Osteocyte (in vitro differentiated cells): ENCODE measurements at regions not wholly inside any gene's neighbourhood (a gene's known extent, or its start where the extent isn't known, plus 50 kb on each side); places are given as distances from the start of the nearest gene placed in this dataset.
"Not testable (repeated sequence)": the region's sequence is repeated elsewhere in the genome, so short reads cannot be mapped to it uniquely, and the experiment has no call there.

Experiments used
- DNase-seq: peaks from one replicate; pipeline ENCODE4 v3.0.0; 2021; ENCODE audit warnings: mixed read lengths; ENCODE audit not compliant: unreplicated experiment; ENCODE audit errors: extremely low spot score
- H3K27ac Mint-ChIP-seq: one replicate; pipeline ENCODE4 v1.8.0; 2021; ENCODE audit warnings: mild to moderate bottlenecking, mixed read lengths; ENCODE audit not compliant: unreplicated experiment
- H3K27me3 Mint-ChIP-seq: one replicate; pipeline ENCODE4 v1.8.0; 2021; ENCODE audit warnings: mixed read lengths; ENCODE audit not compliant: unreplicated experiment
- H3K36me3 Mint-ChIP-seq: one replicate; pipeline ENCODE4 v1.8.0; 2021; ENCODE audit warnings: mixed read lengths; ENCODE audit not compliant: unreplicated experiment
- H3K4me1 Mint-ChIP-seq: one replicate; pipeline ENCODE4 v1.8.0; 2021; ENCODE audit warnings: mixed read lengths; ENCODE audit not compliant: unreplicated experiment
- H3K4me3 Mint-ChIP-seq: one replicate; pipeline ENCODE4 v1.8.0; 2021; ENCODE audit warnings: mild to moderate bottlenecking, moderate library complexity, mixed read lengths; ENCODE audit not compliant: unreplicated experiment
- H3K9me3 Mint-ChIP-seq: one replicate; pipeline ENCODE4 v1.8.0; 2021; ENCODE audit warnings: mixed read lengths; ENCODE audit not compliant: unreplicated experiment
- TF ChIP-seq, protein P1 (sequence below): fragments of 200-600 bp; sonication (generic); IDR thresholded peaks from 2 replicates; pipeline ENCODE4 v1.5.0; 2021; ENCODE audit warnings: antibody characterized with exemption, mild to moderate bottlenecking, moderate library complexity

DNA sequence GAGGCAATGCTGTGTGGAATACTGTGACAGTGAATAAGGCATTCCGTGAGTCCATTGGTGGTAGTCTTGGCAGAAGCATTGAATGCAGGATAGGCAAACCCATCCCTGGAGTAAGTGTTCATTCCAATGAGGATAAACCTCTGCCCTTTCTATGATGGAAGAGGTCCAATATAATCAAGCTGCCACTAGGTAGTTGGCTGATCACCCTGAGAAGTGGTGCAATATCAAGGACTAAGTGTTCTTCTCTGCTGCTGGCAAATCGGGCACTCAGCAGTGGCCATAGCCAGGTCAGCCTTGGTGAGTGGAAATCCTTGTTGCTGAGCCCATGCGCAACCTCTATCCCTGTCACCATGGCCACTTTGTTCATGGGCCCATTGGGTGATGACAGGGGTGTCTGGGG is 70.1 kb downstream of the FBXO4 start:
- Mint-ChIP-seq H3K4me1 (no peaks in the 10 kb centered on the region), H3K27me3 (no peaks in the 10 kb centered on the region), H3K4me3 (no peak overlapping the region), H3K9me3 (peaks cover 13% of the 10 kb centered on the region), H3K27ac (no peak overlapping the region), H3K36me3 (no peaks in the 10 kb centered on the region)
- no peak for DNase-seq
- TF ChIP-seq, protein P1, sequence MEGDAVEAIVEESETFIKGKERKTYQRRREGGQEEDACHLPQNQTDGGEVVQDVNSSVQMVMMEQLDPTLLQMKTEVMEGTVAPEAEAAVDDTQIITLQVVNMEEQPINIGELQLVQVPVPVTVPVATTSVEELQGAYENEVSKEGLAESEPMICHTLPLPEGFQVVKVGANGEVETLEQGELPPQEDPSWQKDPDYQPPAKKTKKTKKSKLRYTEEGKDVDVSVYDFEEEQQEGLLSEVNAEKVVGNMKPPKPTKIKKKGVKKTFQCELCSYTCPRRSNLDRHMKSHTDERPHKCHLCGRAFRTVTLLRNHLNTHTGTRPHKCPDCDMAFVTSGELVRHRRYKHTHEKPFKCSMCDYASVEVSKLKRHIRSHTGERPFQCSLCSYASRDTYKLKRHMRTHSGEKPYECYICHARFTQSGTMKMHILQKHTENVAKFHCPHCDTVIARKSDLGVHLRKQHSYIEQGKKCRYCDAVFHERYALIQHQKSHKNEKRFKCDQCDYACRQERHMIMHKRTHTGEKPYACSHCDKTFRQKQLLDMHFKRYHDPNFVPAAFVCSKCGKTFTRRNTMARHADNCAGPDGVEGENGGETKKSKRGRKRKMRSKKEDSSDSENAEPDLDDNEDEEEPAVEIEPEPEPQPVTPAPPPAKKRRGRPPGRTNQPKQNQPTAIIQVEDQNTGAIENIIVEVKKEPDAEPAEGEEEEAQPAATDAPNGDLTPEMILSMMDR = no peak

DNA sequence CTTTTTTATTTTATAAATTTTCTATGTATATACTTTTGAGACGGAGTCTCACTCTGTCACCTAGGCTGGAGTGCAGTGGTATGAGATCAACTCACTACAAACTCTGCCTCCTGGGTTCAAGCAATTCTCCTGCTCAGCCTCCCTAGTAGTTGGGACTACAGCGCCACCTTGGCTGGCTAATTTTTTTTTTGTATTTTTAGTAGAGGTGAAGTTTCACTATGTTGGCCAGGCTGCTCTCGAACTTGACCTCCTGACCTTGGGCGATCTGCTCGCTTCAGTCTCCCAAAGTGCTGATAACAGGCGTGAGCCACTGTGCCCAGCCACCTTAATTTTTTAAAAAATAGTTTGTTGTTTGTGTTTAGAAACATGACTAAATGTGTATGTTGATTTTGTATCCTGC is 76.6 kb downstream of the FBXO4 start:
- DNase-seq = no peak
- TF ChIP-seq, protein P1 = no peak
- Mint-ChIP-seq H3K27me3 (peaks cover 5% of the 10 kb centered on the region), H3K36me3 (no peaks in the 10 kb centered on the region), H3K9me3 (peaks cover 9% of the 10 kb centered on the region), H3K4me3 (no peak overlapping the region), H3K4me1 (no peaks in the 10 kb centered on the region), H3K27ac (no peak overlapping the region)

DNA sequence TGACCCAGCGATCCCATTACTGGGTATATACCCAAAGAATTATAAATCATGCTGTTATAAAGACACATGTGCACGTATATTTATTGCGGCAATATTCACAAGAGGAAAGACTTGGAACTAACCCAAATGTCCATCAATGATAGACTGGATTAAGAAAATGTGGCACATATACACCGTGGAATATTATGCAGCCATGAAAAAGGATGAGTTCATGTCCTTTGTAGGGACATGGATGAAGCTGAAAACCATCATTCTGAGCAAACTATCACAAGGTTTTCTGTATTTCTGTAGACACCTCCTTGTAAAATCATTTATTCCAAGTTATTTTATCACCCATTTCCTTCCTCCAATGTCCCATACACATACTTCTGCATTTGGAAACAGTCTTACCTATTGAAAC is 78.8 kb downstream of the FBXO4 start:
- H3K27me3 Mint-ChIP-seq, H3K36me3 Mint-ChIP-seq, H3K9me3 Mint-ChIP-seq, H3K27ac Mint-ChIP-seq, H3K4me3 Mint-ChIP-seq, H3K4me1 Mint-ChIP-seq, DNase-seq: not testable (repeated sequence)

DNA sequence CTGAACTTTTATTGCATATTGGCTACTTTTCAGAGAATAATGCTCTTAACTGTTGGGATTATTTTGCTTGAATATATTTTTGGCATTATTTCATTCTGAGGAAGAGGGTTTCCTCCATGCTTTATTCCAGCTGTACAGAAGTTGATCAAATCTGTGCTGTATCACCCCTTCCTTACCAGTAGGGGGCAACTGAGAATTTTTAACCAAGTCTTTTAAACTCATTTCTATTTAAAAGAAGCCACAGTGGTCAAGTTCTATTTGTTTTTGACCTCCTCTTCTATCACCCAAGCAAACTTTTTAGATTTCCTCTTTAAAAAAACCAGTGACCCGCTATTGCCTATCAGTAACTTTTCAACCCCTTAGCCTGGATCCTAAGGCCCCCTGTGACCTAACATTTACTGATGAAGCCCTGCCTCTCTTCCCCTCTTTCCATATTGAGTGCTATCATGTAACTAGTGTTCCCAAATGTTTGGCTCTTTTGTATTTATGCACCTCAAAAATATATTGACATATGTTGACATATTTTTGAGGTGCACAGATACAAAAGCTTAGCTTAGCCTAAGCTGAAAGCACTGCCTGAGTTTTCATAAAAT is 80.6 kb downstream of the FBXO4 start:
- no peaks in the 10 kb centered on the region for H3K4me1 Mint-ChIP-seq
- H3K27ac Mint-ChIP-seq = no peak overlapping the region
- H3K27me3 Mint-ChIP-seq = peaks cover 5% of the 10 kb centered on the region
- TF ChIP-seq, protein P1 = peak; percentile 64
- no peaks in the 10 kb centered on the region for H3K36me3 Mint-ChIP-seq
- no peaks in the 10 kb centered on the region for H3K9me3 Mint-ChIP-seq
- H3K4me3 Mint-ChIP-seq = no peak overlapping the region
- DNase-seq = no peak

DNA sequence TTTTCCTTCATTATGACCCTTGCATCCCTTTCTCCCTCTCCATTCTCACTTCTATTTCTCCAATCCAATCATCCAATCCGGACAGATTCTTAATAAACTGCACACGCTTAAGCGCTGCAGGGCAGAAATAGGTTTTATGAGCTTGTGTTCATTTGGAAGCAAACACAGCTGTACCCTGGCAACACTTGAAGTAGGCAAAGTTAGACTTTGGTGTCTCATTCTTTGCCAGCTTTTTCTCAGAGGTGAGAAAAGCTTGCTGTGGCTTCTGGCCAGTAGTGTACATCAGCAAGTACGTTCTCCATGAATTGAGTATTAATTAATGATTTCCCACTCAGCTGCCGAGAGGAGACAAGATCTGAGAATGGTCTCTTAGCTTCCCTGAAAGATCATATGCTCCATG is 88.5 kb downstream of the FBXO4 start:
- H3K9me3 Mint-ChIP-seq = no peaks in the 10 kb centered on the region
- no peaks in the 10 kb centered on the region for H3K4me1 Mint-ChIP-seq
- peaks cover 2% of the 10 kb centered on the region for H3K27me3 Mint-ChIP-seq
- no peak overlapping the region for H3K4me3 Mint-ChIP-seq
- H3K36me3 Mint-ChIP-seq = no peaks in the 10 kb centered on the region
- no peak overlapping the region for H3K27ac Mint-ChIP-seq
- DNase-seq = no peak
- TF ChIP-seq, protein P1 = no peak

DNA sequence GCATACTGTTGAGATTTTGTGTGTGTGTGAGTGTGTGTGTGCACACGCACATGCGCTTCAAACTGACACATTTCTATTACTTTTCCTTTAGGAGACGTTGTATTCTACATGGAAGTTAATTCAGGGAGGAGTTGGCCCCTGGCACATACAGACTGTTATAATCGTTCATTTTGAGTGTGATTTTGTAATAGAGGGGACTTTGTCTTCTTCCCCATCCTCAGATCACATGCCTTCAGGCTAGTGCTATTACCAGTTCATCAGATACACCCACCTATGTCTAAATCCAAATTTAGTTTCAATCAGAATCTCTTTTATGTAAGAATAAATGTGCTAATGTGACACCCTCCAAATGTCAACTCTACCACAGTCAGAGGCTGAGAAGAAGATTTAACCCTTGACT is 90.2 kb downstream of the FBXO4 start:
- Mint-ChIP-seq H3K9me3 (no peaks in the 10 kb centered on the region), H3K4me3 (no peak overlapping the region), H3K4me1 (no peaks in the 10 kb centered on the region), H3K27me3 (peaks cover 2% of the 10 kb centered on the region), H3K36me3 (no peaks in the 10 kb centered on the region), H3K27ac (no peak overlapping the region)
- TF ChIP-seq, protein P1 = no peak
- no peak for DNase-seq
